Esophagus squamous epithelium (tissue), 4 donors: ENCODE measurements at regions not wholly inside any gene's neighbourhood (a gene's known extent, or its start where the extent isn't known, plus 50 kb on each side); places are given as distances from the start of the nearest gene placed in this dataset.

Experiments used
- CTCF ChIP-seq, 6 experiments: fragments of 450-650 bp in 4 of 6; fragments of 200-600 bp in 2 of 6; sonication (generic) in 2 of 6; IDR thresholded peaks; one replicate each; pipeline ENCODE4 v1.5.1; 2016 to 2019; ENCODE audit warnings: antibody characterized with exemption in 6 of 6, mild to moderate bottlenecking in 4 of 6, moderate library complexity in 4 of 6
- POLR2A ChIP-seq, 4 donors: fragments of 450-650 bp; IDR thresholded peaks; one replicate each; pipeline ENCODE4 v1.6.1; 2017; ENCODE audit warnings: antibody characterized with exemption in 4 of 4, mild to moderate bottlenecking in 4 of 4, moderate library complexity in 3 of 4

DNA sequence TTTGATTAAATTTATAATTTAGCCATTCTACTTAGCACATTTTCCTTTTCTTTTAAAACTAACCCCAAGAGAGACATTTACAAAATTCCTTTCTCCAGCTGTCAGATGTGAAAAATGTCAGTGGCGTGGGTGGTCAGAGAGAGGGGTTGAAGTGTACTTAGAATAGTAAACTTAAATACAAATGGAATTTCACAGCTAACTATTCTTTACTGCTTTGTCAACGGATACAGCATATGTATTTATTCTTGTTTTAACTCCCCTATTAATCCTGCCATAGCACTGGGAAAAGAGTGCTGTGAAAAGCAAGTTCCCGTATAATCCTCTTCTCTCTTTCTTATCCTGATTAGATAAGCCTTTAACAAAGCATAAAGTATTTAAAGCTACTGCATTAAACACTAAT lies 191.4 kb upstream of the CHAC2 start:
- TF ChIP-seq CTCF (IDR thresholded peaks at IDR 0.05) (no peak), POLR2A (IDR thresholded peaks at IDR 0.05) (no peak)
